Activated B cell treated with CpG ODN at 0.5 μM for 24 hours (primary cell): ENCODE measurements at regions not wholly inside any gene's neighbourhood (a gene's known extent, or its start where the extent isn't known, plus 50 kb on each side); places are given as distances from the start of the nearest gene placed in this dataset.

Source experiments
- ATAC-seq: fragments of 200-7000 bp; cut with Tn5 transposase; one replicate; pipeline ENCODE4 v1.10.0; 2021; ENCODE audit warnings: low read depth, mild to moderate bottlenecking, moderate library complexity
- CTCF ChIA-PET: fragments of 350-600 bp; sonication (Branson Sonifier 250); formaldehyde crosslinking; loops from one replicate; lab custom pipeline; 2021; ENCODE audit warnings: antibody characterized with exemption; lab: Charles Lee
- POLR2A ChIA-PET: fragments of 350-600 bp; sonication (Branson Sonifier 250); formaldehyde crosslinking; loops from one replicate; lab custom pipeline; 2021; ENCODE audit warnings: antibody characterized with exemption; lab: Charles Lee
- DNase-seq: peaks from one replicate; pipeline ENCODE4 v3.0.0; 2022
- H3K27ac Mint-ChIP-seq: one replicate; pipeline ENCODE4 v1.8.0; 2020; ENCODE audit warnings: mixed read lengths
- H3K27me3 Mint-ChIP-seq: one replicate; pipeline ENCODE4 v1.8.0; 2021; ENCODE audit warnings: mixed read lengths
- H3K36me3 Mint-ChIP-seq: one replicate; pipeline ENCODE4 v1.8.0; 2021; ENCODE audit warnings: low read depth, mixed read lengths
- H3K4me1 Mint-ChIP-seq: one replicate; pipeline ENCODE4 v1.8.0; 2021; ENCODE audit warnings: mixed read lengths
- H3K4me3 Mint-ChIP-seq: one replicate; pipeline ENCODE4 v1.8.0; 2020; ENCODE audit warnings: mild to moderate bottlenecking, mixed read lengths
- H3K9me3 Mint-ChIP-seq: one replicate; pipeline ENCODE4 v1.8.0; 2020; ENCODE audit warnings: mixed read lengths
- intact Hi-C: fragments of 100-400 bp; cut with micrococcal nuclease; formaldehyde crosslinking; loops from one replicate; pipeline ENCODE4 v1.15.1; 2024
- TF ChIP-seq, protein P1 (sequence below): fragments of 200-600 bp; IDR thresholded peaks from one replicate; pipeline ENCODE4 v1.8.0; 2022; ENCODE audit warnings: antibody characterized with exemption, mild to moderate bottlenecking

DNA sequence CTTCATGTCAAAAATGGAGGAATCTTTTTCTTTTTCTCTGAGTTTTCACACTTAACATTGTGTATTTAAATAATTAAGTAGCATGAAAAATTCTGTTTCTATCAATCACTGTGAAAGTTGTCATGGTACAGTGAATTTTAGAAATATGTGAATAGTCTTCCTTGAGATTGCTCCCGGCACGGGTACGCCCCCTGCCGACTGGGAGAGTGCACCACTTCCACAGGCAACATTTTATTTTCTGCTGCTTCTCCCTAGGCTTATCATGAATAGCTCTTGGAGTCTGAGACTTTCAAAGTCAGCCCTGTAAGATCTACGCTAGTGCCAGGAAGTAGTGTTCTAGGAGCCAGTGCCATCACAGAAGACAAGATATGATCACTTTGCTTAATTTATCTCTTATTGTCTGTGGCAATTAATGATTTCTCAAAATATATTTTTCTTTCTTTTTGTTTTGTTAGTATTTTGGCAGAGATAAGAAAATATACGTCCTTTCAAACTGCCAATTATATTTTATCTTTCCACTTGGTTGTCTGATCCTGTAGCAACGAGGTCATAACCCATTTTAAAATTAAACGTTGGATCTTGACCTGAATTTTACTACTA, 763.8 kb upstream of the AADAT start:
- TF ChIP-seq, protein P1, sequence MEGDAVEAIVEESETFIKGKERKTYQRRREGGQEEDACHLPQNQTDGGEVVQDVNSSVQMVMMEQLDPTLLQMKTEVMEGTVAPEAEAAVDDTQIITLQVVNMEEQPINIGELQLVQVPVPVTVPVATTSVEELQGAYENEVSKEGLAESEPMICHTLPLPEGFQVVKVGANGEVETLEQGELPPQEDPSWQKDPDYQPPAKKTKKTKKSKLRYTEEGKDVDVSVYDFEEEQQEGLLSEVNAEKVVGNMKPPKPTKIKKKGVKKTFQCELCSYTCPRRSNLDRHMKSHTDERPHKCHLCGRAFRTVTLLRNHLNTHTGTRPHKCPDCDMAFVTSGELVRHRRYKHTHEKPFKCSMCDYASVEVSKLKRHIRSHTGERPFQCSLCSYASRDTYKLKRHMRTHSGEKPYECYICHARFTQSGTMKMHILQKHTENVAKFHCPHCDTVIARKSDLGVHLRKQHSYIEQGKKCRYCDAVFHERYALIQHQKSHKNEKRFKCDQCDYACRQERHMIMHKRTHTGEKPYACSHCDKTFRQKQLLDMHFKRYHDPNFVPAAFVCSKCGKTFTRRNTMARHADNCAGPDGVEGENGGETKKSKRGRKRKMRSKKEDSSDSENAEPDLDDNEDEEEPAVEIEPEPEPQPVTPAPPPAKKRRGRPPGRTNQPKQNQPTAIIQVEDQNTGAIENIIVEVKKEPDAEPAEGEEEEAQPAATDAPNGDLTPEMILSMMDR = peak; percentile 30
- Mint-ChIP-seq H3K4me3 (no peak overlapping the region), H3K27me3 (no peaks in the 10 kb centered on the region), H3K27ac (no peak overlapping the region), H3K4me1 (no peaks in the 10 kb centered on the region), H3K36me3 (no peaks in the 10 kb centered on the region), H3K9me3 (peaks cover 4% of the 10 kb centered on the region)
- no peak for DNase-seq
- POLR2A ChIA-PET = no interaction called here
- ATAC-seq = no peak
- CTCF ChIA-PET = no interaction called here
- intact Hi-C loops = loop anchor here (1.0 to 5.0 kb wide), 2 partner anchors 594 to 656 kb away; no protein-coding TSS in a partner anchor

GRCh38 chr4:170849969-170850368, 760.2 kb upstream of the AADAT start:
- H3K36me3 Mint-ChIP-seq = no peaks in the 10 kb centered on the region
- POLR2A ChIA-PET = no interaction called here
- no peak for ATAC-seq
- H3K9me3 Mint-ChIP-seq = no peaks in the 10 kb centered on the region
- no peaks in the 10 kb centered on the region for H3K4me1 Mint-ChIP-seq
- H3K27me3 Mint-ChIP-seq = no peaks in the 10 kb centered on the region
- intact Hi-C loops = loop anchor here (5.0 kb wide), 1 partner anchor 653 kb away; no protein-coding TSS in a partner anchor
- H3K27ac Mint-ChIP-seq = no peak overlapping the region
- CTCF ChIA-PET = no interaction called here
- no peak overlapping the region for H3K4me3 Mint-ChIP-seq
- TF ChIP-seq, protein P1 = no peak
- DNase-seq = no peak

GRCh38 chr4:170827562-170828274, 738.0 kb upstream of the AADAT start:
- no peak overlapping the region for H3K4me3 Mint-ChIP-seq
- intact Hi-C loops = no loop called here
- H3K27me3 Mint-ChIP-seq = no peaks in the 10 kb centered on the region
- ATAC-seq (no peak), DNase-seq (no peak)
- no peaks in the 10 kb centered on the region for H3K36me3 Mint-ChIP-seq
- H3K4me1 Mint-ChIP-seq = no peaks in the 10 kb centered on the region
- ChIA-PET CTCF (no interaction called here), POLR2A (no interaction called here)
- no peaks in the 10 kb centered on the region for H3K9me3 Mint-ChIP-seq
- H3K27ac Mint-ChIP-seq = no peak overlapping the region
- TF ChIP-seq, protein P1 = no peak

- intact Hi-C loops = no loop called here
- POLR2A ChIA-PET = no interaction called here
- H3K27ac Mint-ChIP-seq = no peak overlapping the region
Measured at GRCh38 chr4:170818786-170819185, 729.0 kb upstream of the AADAT start.

DNA sequence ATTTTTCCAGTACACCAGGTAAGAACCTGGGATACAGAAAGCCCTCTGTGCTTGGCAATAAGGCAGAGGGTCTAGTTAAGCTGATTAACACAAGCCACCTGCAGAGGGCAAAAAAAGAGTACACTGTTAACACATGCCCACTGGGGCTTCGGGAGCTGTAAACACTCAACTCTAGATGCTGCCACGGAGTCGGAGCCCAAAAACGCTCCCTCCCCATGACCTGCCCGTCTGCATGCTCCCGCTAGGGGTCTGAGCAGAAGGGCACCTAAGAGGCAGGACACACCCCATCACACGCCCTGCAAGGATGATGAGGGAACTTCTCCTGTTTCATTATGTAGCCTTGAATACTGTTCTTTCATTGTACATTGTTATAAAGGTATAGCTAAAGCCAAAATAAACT, 715.6 kb upstream of the AADAT start:
- ATAC-seq (no peak), DNase-seq (no peak)
- TF ChIP-seq, protein P1 = no peak
- H3K9me3 Mint-ChIP-seq = peaks cover 4% of the 10 kb centered on the region
- intact Hi-C loops = no loop called here
- ChIA-PET CTCF (no interaction called here), POLR2A (no interaction called here)
- no peak overlapping the region for H3K4me3 Mint-ChIP-seq
- no peaks in the 10 kb centered on the region for H3K36me3 Mint-ChIP-seq
- no peaks in the 10 kb centered on the region for H3K27me3 Mint-ChIP-seq
- H3K4me1 Mint-ChIP-seq = no peaks in the 10 kb centered on the region
- H3K27ac Mint-ChIP-seq = no peak overlapping the region

More at GRCh38 chr4:170818786-170819185, 729.0 kb upstream of the AADAT start:
- no peaks in the 10 kb centered on the region for H3K4me1 Mint-ChIP-seq
- peaks cover 18% of the 10 kb centered on the region for H3K9me3 Mint-ChIP-seq
- H3K27me3 Mint-ChIP-seq = no peaks in the 10 kb centered on the region
- TF ChIP-seq, protein P1 = no peak
- no peak overlapping the region for H3K4me3 Mint-ChIP-seq
- no peak for DNase-seq
- CTCF ChIA-PET = no interaction called here
- ATAC-seq = no peak
- no peaks in the 10 kb centered on the region for H3K36me3 Mint-ChIP-seq
